ENCODE measurements at regions not wholly inside any gene's neighbourhood (a gene's known extent, or its start where the extent isn't known, plus 50 kb on each side); places are given as distances from the start of the nearest gene placed in this dataset.

DNA sequence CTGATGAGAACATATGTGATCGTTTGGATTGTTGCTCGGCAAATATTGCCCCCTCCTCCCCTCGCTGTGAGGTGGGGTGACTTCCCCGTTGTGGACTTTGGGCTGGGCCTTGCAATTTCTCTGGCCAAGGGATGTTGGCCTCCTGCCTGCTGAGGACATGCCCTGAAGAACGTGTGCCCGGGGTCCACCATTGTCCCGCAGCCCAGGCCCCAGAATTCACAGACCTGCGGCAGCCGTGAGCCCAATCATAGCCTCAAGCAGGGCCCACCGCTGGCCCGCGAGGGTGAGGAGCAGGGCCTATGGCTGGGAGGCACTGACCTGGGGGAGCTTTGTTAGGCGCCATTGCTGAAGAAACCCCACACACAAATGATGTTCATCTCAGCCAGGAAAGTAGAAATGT is 58.3 kb upstream of the ACTRT2 start:
- no peak for TF ChIP-seq POLR2A (IDR thresholded peaks at IDR 0.05; ENCODE audit: extremely low read depth, insufficient read length)
- TF ChIP-seq, protein P1, sequence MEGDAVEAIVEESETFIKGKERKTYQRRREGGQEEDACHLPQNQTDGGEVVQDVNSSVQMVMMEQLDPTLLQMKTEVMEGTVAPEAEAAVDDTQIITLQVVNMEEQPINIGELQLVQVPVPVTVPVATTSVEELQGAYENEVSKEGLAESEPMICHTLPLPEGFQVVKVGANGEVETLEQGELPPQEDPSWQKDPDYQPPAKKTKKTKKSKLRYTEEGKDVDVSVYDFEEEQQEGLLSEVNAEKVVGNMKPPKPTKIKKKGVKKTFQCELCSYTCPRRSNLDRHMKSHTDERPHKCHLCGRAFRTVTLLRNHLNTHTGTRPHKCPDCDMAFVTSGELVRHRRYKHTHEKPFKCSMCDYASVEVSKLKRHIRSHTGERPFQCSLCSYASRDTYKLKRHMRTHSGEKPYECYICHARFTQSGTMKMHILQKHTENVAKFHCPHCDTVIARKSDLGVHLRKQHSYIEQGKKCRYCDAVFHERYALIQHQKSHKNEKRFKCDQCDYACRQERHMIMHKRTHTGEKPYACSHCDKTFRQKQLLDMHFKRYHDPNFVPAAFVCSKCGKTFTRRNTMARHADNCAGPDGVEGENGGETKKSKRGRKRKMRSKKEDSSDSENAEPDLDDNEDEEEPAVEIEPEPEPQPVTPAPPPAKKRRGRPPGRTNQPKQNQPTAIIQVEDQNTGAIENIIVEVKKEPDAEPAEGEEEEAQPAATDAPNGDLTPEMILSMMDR (IDR thresholded peaks at IDR 0.05; ENCODE audit: low read depth, low read length), result no peak
- no peak for TF ChIP-seq MYC (IDR thresholded peaks at IDR 0.05; ENCODE audit: low read depth, low read length)
